HepG2 (cell line): ENCODE measurements at regions not wholly inside any gene's neighbourhood (a gene's known extent, or its start where the extent isn't known, plus 50 kb on each side); places are given as distances from the start of the nearest gene placed in this dataset.

Experiments used
- MAFK ChIP-seq, 2 experiments: IDR thresholded peaks in 1 of 2; conservative IDR thresholded peaks in 1 of 2; 2 replicates each; pipeline ENCODE4 v1.6.1; 2011; ENCODE audit warnings: improper control_type of control experiment in 2 of 2, low read length in 2 of 2
- NFE2L2 ChIP-seq: fragments of 150-350 bp; IDR thresholded peaks from 2 replicates; pipeline ENCODE4 v1.6.1; 2014; ENCODE audit warnings: low read length
- PAWR ChIP-seq: sonication (generic); formaldehyde crosslinking; IDR thresholded peaks from 2 replicates; pipeline ENCODE4 v1.4.0; 2020; ENCODE audit warnings: missing genetic modification reagents, mild to moderate bottlenecking, borderline replicate concordance
- RERE ChIP-seq: IDR thresholded peaks from 2 replicates; pipeline ENCODE4 v1.6.1; 2016; ENCODE audit warnings: low read depth, missing genetic modification reagents, missing compliant biosample characterization
- RFXAP ChIP-seq: sonication (generic); formaldehyde crosslinking; IDR thresholded peaks from 2 replicates; pipeline ENCODE4 v1.4.0; 2020; ENCODE audit warnings: missing genetic modification reagents, borderline replicate concordance
- ZNF282 ChIP-seq: fragments of 450-650 bp; IDR thresholded peaks from 2 replicates; pipeline ENCODE4 v1.6.1; 2018; ENCODE audit not compliant: partially characterized antibody
- ZNF451 ChIP-seq: sonication (generic); formaldehyde crosslinking; IDR thresholded peaks from 2 replicates; pipeline ENCODE4 v1.5.0; 2020; ENCODE audit warnings: mild to moderate bottlenecking, missing genetic modification reagents

GRCh38 chr6:62393608-62394007, 107.6 kb upstream of the KHDRBS2 start:
- TF ChIP-seq ZNF451 (CRISPR knock-in tag) (no peak), PAWR (CRISPR knock-in tag) (no peak), RFXAP (CRISPR knock-in tag) (no peak), RERE (CRISPR knock-in tag) (no peak), MAFK (conservative IDR thresholded peaks at IDR 0.05 in 1 of 2, IDR thresholded peaks at IDR 0.05 in 1 of 2; ENCODE audit: low read length in 2 of 2) (no peak), ZNF282 (no peak), NFE2L2 (no peak)
